ENCODE measurements at regions not wholly inside any gene's neighbourhood (a gene's known extent, or its start where the extent isn't known, plus 50 kb on each side); places are given as distances from the start of the nearest gene placed in this dataset.

- TF ChIP-seq POLR2AphosphoS5 (IDR thresholded peaks at IDR 0.05; ENCODE audit: insufficient read depth in 1 of 2, low read depth in 1 of 2) (no peak), CTCF (IDR thresholded peaks at IDR 0.05) (no peak), POLR2A (IDR thresholded peaks at IDR 0.05) (no peak)
Observed at GRCh38 chrX:44651358-44651757, 108.7 kb upstream of the FUNDC1 start.

Data from vagina (tissue), 2 donors.